ENCODE measurements at regions not wholly inside any gene's neighbourhood (a gene's known extent, or its start where the extent isn't known, plus 50 kb on each side); places are given as distances from the start of the nearest gene placed in this dataset.

DNA sequence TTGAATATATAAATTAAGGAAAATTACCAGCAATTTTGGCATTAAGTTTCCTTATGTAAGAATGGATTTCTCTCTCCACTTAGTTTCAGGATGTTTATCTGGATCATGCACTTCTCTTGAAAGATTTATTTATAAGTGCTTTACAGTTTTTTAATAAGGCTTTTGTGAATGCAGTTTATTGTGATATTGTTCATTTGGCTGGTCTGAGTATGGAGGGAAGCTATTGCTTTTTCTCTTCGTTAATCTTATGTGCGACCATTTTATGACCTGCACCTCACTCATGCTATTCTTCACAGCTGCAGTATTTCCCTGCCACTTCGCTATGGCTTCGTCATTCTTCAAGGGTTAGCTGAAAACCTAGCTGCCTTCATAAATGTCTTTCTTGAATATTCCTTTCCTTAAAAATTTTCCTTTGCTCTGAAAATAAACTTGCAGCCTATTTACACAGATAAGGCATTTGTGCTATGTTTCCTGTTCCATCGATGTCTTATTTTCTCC lies 233.4 kb downstream of the SOCS6 start:
- no peak for TF ChIP-seq EP300 (IDR thresholded peaks at IDR 0.05)
- TF ChIP-seq, protein P1, sequence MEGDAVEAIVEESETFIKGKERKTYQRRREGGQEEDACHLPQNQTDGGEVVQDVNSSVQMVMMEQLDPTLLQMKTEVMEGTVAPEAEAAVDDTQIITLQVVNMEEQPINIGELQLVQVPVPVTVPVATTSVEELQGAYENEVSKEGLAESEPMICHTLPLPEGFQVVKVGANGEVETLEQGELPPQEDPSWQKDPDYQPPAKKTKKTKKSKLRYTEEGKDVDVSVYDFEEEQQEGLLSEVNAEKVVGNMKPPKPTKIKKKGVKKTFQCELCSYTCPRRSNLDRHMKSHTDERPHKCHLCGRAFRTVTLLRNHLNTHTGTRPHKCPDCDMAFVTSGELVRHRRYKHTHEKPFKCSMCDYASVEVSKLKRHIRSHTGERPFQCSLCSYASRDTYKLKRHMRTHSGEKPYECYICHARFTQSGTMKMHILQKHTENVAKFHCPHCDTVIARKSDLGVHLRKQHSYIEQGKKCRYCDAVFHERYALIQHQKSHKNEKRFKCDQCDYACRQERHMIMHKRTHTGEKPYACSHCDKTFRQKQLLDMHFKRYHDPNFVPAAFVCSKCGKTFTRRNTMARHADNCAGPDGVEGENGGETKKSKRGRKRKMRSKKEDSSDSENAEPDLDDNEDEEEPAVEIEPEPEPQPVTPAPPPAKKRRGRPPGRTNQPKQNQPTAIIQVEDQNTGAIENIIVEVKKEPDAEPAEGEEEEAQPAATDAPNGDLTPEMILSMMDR (IDR thresholded peaks at IDR 0.05) = no peak
- TF ChIP-seq POLR2A (IDR thresholded peaks at IDR 0.05) = no peak
- no peak for TF ChIP-seq POLR2AphosphoS5 (IDR thresholded peaks at IDR 0.05)
